HG03521 (cell line): ENCODE measurements at regions not wholly inside any gene's neighbourhood (a gene's known extent, or its start where the extent isn't known, plus 50 kb on each side); places are given as distances from the start of the nearest gene placed in this dataset.

ENCODE experiments used
- ATAC-seq: cut with Tn5 transposase; IDR thresholded peaks from one replicate; pipeline ENCODE4 v1.9.1; 2021; ENCODE audit warnings: mild to moderate bottlenecking, moderate library complexity; ENCODE audit not compliant: unreplicated experiment

GRCh38 chr3:193780397-193780796 lies 187.4 kb downstream of the OPA1 start:
- no peak for ATAC-seq

DNA sequence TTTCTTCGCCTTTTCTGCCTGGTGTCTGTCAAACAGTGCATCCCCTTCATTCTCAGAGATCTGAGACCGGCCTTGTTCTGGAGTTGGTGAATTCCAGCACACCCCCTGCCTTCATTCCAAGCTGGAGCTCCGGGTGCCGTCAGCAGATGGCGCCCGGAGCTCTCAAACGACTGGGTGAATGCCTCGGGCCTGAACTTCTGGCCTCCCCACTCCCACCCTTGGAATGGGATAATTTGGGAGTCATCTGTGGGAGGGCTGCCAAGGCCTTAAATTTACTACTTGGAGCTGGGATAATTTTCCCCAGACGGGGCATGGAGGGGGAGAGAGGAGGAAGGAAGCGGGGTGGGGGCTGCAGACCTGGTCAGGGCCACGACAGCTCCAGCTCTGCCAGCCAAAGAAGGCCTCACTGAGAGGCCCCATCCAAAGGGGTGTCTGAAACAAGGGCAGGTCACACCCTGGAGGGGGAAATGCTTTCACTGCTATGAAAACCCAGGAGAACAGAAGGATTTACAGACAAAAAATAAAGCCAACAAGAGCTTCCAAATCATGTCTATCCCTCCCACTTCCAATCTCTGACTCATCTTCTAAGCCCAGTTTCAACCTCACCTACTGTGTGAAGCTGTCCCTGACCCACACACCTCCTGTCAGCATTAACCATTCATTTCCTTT lies 187.9 kb downstream of the OPA1 start:
- ATAC-seq: no peak

DNA sequence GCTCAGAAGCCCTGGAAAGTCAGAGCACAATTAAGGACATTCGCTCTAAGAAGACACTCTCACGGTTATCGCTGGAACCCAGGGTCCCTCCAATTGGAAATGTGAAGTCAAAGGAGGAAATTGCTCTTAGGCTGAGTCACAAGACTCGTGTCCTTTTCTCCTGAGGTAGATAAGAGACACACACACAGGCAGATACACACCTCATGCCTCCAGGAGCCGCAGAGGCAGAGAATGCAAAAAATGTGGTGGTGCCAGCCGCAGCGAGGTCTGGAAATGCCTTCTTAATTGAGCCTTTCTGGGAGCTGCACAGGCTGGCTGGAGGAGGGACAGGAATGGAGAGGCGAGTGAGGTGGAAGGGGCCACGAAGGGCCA lies 189.3 kb downstream of the OPA1 start:
- ATAC-seq: no peak

- ATAC-seq: no peak
These were observed 189.7 kb downstream of the OPA1 start for GRCh38 chr3:193782747-193783146.

GRCh38 chr3:193783166-193783896 lies 190.3 kb downstream of the OPA1 start:
- no peak for ATAC-seq

DNA sequence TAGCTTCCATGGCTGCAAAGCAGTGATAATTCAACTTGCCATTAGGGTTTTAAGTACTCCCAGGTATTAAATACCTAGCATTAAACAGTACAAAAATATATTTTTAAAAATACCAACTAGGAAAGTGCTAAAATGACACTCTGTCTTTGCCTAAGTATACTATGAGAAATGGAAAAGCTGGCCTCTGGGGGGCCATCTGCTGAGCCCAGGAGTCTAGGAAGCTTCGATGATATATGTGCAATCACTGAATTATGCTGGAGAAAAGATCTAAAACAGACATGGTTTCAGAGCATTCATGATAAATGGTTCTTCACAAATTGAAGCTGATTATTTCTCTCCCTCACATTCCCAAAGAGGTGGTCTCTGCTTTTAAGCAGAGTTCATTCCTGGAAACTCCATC lies 191.8 kb downstream of the OPA1 start:
- no peak for ATAC-seq

DNA sequence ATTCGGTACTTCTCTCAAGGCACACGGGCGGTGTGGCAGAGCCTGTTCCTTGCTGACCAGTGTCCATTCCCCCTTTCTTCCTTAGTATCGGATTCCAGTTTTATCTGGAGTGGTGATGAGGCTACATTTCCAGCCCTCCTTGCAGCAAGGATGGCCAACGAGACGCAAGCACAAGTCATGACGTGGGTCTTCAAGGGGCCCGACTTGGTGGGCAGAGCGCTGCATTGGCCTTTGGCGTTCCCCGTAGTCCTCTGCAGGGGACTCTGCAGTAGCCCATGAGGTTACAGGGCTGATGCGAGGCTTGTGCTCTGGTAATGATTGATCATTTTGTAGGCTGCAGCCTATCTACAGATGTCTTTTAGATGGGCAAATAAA lies 194.5 kb downstream of the OPA1 start:
- ATAC-seq: no peak

- no peak for ATAC-seq
These were observed 195.4 kb downstream of the OPA1 start for GRCh38 chr3:193788189-193788991.

GRCh38 chr3:193789455-193789854 lies 196.4 kb downstream of the OPA1 start:
- ATAC-seq: no peak

GRCh38 chr3:193790086-193790990 lies 197.3 kb downstream of the OPA1 start:
- no peak for ATAC-seq

GRCh38 chr3:193791041-193792032 lies 198.3 kb downstream of the OPA1 start:
- ATAC-seq: no peak

DNA sequence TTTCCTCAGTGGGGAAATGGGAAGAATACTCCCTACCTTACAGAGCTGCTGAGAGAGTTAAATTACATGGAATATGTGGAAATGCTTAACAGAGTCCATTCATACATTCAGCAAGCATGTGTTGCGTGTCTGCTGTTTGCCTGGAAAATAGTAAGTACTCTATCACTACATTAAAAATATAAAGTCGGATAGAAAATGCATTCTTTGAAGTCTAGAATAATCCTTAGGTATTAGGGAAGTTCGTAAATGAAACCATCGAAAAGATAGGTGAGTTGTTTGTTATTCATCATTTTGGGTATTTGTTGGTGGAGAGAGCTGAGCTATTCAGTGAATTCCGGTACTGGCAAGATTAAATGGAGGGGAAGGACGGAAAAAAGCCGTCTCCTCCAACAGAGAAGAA lies 200.1 kb downstream of the OPA1 start:
- no peak for ATAC-seq

- no peak for ATAC-seq
These were observed 201.2 kb downstream of the OPA1 start for GRCh38 chr3:193794002-193794881.

DNA sequence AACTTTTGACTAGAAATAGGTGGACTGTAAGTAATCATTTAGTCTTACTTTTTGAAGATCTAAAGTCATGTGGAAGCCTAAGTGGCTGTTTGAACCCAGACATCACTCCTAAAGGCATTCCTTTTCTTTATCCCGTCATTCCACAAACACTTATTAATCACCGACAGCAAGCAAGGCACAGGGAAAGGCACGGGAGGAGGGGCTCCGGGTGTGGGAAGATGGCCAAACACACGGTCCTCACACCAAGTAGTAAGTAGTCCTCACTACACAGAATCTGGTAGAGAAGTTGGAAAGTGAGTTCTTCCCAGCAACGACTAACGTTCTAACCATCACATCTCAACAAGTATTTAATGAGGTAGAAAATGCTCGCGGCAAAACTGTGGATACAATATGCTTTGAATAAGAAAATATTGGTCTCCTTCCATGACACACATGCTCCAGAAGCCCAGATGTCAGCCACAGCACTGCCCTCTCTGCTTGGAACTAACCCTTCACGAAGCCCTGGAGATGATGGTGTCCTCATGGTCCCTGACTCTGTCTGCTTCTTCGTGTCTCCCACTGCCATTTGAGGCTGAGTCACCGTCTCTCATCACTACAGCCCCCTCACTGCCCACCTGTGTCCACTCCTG lies 202.2 kb downstream of the OPA1 start:
- no peak for ATAC-seq

- no peak for ATAC-seq
These were observed 203.1 kb downstream of the OPA1 start for GRCh38 chr3:193796089-193796488.

- no peak for ATAC-seq
These were observed 204.6 kb downstream of the OPA1 start for GRCh38 chr3:193797566-193797965.

GRCh38 chr3:193798051-193798450 lies 205.0 kb downstream of the OPA1 start:
- no peak for ATAC-seq
